Heart right ventricle (tissue), 16 donors: ENCODE measurements at regions not wholly inside any gene's neighbourhood (a gene's known extent, or its start where the extent isn't known, plus 50 kb on each side); places are given as distances from the start of the nearest gene placed in this dataset.

Experiments used
- ATAC-seq, 8 donors: fragments of 200-7000 bp; cut with Tn5 transposase; one replicate each; pipeline ENCODE4 v1.9.1; 2020; ENCODE audit warnings: mild to moderate bottlenecking in 8 of 8, moderate library complexity in 8 of 8, moderate number of reproducible peaks in 1 of 8
- DNase-seq, 2 donors: peaks; one replicate each; pipeline ENCODE4 v3.0.0-alpha.2; 2020
- H3K27ac ChIP-seq, 10 donors: fragments of 200-600 bp; sonication (generic) in 2 of 10; one replicate each; pipeline versions ENCODE4 v1.5.0 to v1.8.0; 2020 to 2022; ENCODE audit warnings: mild to moderate bottlenecking in 3 of 10
- H3K27me3 ChIP-seq, 7 donors: fragments of 200-600 bp; one replicate each; pipeline ENCODE4 v1.8.0; 2021 to 2022; ENCODE audit warnings: mild to moderate bottlenecking in 2 of 7
- H3K36me3 ChIP-seq, 9 donors: fragments of 200-600 bp; sonication (generic) in 1 of 9; one replicate each; pipeline versions ENCODE4 v1.5.0 to v1.8.0; 2020 to 2022; ENCODE audit warnings: mild to moderate bottlenecking in 2 of 9
- H3K4me1 ChIP-seq, 9 donors: fragments of 200-600 bp; sonication (generic) in 1 of 9; one replicate each; pipeline versions ENCODE4 v1.5.0 to v1.8.0; 2020 to 2022; ENCODE audit warnings: mild to moderate bottlenecking in 4 of 9
- H3K4me3 ChIP-seq, 10 donors: fragments of 200-600 bp; sonication (generic) in 2 of 10; one replicate each; pipeline versions ENCODE4 v1.5.0 to v1.8.0; 2020 to 2022; ENCODE audit warnings: mild to moderate bottlenecking in 7 of 10, moderate library complexity in 2 of 10
- H3K9me3 ChIP-seq, 11 donors: fragments of 200-600 bp in 10 of 11; sonication (generic) in 2 of 11; one replicate each; pipeline versions ENCODE4 v1.5.0 to v1.8.0; 2013 to 2022; ENCODE audit warnings: mild to moderate bottlenecking in 2 of 11, control low read depth in 1 of 11, moderate library complexity in 1 of 11
- WGBS, 2 donors: extraction: QIAGEN DNeasy Blood & Tissue Kit; methylation state at CpG; one replicate each; pipeline ENCODE4 v1.1.7; 2013; ENCODE audit warnings: inconsistent platforms in 1 of 2; 5-methylcytosine and 5-hydroxymethylcytosine counted together
- intact Hi-C, 10 donors: fragments of 100-400 bp; cut with DNase I; formaldehyde crosslinking; loops; one replicate each; pipeline versions ENCODE4 v1.11.1 to v1.14.2; 2022
- TF ChIP-seq, protein P1 (sequence below), 9 donors: fragments of 200-600 bp; sonication (generic) in 2 of 9; IDR thresholded peaks; one replicate each; pipeline versions ENCODE4 v1.5.0 to v1.8.0; 2021 to 2022; ENCODE audit warnings: antibody characterized with exemption in 9 of 9, mild to moderate bottlenecking in 5 of 9, moderate library complexity in 1 of 9
- donor health status: Arrhythmogenic right ventricular cardiomyopathy.
- donor health status: ischemic (EF 13 %, LVEDD 7.1; RV severe dilation, severe dysfunction).
- donor health status: healthy with polysubstance abuse.
- donor health status: DM: no; HTN: yes; CAD: no.
- donor health status: DM: no; HTN: no; CAD: no.
- donor health status: ischemic (EF 25% LVEDD 6.9; RV normal size, moderate dysfunction).
- donor health status: ischemic (EF 25% LVEDD 5.7; RV mildly dilated, moderate dysfunction).
- donor health status: healthy.
- donor health status: DM: yes; HTN: yes; CAD: no.
- donor health status: Ischemic cardiomyopathy.
- donor health status: ischemic (EF 35%, LVEDD 5.7; RV mildly dilated, moderate dysfunction).
- donor health status: nonischemic (EF 11% LVEDD 7.7; RV severe dilation, severe dysfunction).
- donor health status: DM: yes; HTN: yes; CAD: no.
- donor health status: PGD.
- donor health status: ischemic (EF 29% LVEDD 5.4; RV normal size, mild dysfunction).
- donor health status: nonischemic (EF 23%, LVEDD 6.1; RV moderate dilation, normal function).

- TF ChIP-seq, protein P1, sequence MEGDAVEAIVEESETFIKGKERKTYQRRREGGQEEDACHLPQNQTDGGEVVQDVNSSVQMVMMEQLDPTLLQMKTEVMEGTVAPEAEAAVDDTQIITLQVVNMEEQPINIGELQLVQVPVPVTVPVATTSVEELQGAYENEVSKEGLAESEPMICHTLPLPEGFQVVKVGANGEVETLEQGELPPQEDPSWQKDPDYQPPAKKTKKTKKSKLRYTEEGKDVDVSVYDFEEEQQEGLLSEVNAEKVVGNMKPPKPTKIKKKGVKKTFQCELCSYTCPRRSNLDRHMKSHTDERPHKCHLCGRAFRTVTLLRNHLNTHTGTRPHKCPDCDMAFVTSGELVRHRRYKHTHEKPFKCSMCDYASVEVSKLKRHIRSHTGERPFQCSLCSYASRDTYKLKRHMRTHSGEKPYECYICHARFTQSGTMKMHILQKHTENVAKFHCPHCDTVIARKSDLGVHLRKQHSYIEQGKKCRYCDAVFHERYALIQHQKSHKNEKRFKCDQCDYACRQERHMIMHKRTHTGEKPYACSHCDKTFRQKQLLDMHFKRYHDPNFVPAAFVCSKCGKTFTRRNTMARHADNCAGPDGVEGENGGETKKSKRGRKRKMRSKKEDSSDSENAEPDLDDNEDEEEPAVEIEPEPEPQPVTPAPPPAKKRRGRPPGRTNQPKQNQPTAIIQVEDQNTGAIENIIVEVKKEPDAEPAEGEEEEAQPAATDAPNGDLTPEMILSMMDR (IDR thresholded peaks at IDR 0.05): no peak
- Histone ChIP-seq H3K36me3 (no peaks in the 10 kb centered on the region), H3K4me3 (no peak overlapping the region), H3K27ac (no peak overlapping the region), H3K27me3 (no peaks in the 10 kb centered on the region), H3K4me1 (no peaks in the 10 kb centered on the region), H3K9me3 (peaks cover 0 to 8% (median 0%) of the 10 kb centered on the region in 11 donors)
- 76 to 86% methylated on average over 1 of the region's 1 CpG for WGBS, 2 donors
- no peak for ATAC-seq
- no peak for DNase-seq
- intact Hi-C loops: no loop called here
Measured at GRCh38 chr12:125936502-125936901, 871.3 kb downstream of the AACS start.

GRCh38 chr12:125944446-125944845 lies 879.2 kb downstream of the AACS start:
- Histone ChIP-seq H3K36me3 (no peaks in the 10 kb centered on the region), H3K27ac (no peak overlapping the region), H3K9me3 (no peaks in the 10 kb centered on the region), H3K4me3 (no peak overlapping the region), H3K4me1 (no peaks in the 10 kb centered on the region), H3K27me3 (no peaks in the 10 kb centered on the region)
- WGBS, 2 donors: 79 to 80% methylated on average over 2 of the region's 2 CpGs
- ATAC-seq (no peak), DNase-seq (no peak)
- intact Hi-C loops: no loop called here
- TF ChIP-seq, protein P1 (IDR thresholded peaks at IDR 0.05): no peak

DNA sequence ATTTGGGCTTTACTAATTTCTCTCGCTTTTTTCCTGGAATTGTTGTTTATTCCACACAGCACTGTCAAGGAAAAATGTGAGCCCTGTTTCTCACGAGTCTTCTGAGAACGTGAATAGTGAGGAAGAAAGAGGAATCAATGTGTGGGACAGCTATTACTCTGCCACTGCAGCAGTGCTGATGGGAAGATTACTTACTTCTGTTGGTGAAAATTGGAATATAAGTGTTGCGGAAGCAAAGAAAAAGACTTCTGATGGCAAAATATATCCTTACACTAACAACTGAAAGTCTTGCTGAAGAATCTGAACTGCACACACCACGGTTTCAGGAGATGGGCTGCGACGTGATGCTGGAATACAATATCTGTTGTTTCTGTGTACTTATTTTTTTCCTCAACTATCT lies 884.2 kb downstream of the AACS start:
- Histone ChIP-seq H3K36me3 (no peaks in the 10 kb centered on the region), H3K4me3 (no peak overlapping the region), H3K4me1 (no peaks in the 10 kb centered on the region), H3K9me3 (peaks cover 0 to 3% (median 0%) of the 10 kb centered on the region in 11 donors), H3K27me3 (no peaks in the 10 kb centered on the region), H3K27ac (no peak overlapping the region)
- TF ChIP-seq, protein P1 (IDR thresholded peaks at IDR 0.05): no peak
- DNase-seq (no peak), ATAC-seq (no peak)
- WGBS, 2 donors: 83 to 86% methylated on average over 7 of the region's 7 CpGs
- intact Hi-C loops: no loop called here

- DNase-seq (no peak), ATAC-seq (no peak)
- no peak overlapping the region for H3K27ac ChIP-seq
- H3K4me3 ChIP-seq: no peak overlapping the region
- TF ChIP-seq, protein P1 (IDR thresholded peaks at IDR 0.05): no peak
- no peaks in the 10 kb centered on the region for H3K4me1 ChIP-seq
- intact Hi-C loops: no loop called here
- H3K27me3 ChIP-seq: no peaks in the 10 kb centered on the region
- H3K9me3 ChIP-seq: peaks cover 0 to 3% (median 0%) of the 10 kb centered on the region in 11 donors
- 81 to 83% methylated on average over 4 of the region's 4 CpGs for WGBS, 2 donors
- H3K36me3 ChIP-seq: no peaks in the 10 kb centered on the region
Measured at GRCh38 chr12:125954362-125954761, 889.1 kb downstream of the AACS start.
